SK-N-MC (cell line): ENCODE measurements at regions not wholly inside any gene's neighbourhood (a gene's known extent, or its start where the extent isn't known, plus 50 kb on each side); places are given as distances from the start of the nearest gene placed in this dataset.

Experiments
- EZH2 ChIP-seq: fragments of 200-600 bp; sonication (generic); IDR thresholded peaks from one replicate; pipeline ENCODE4 v1.6.1; 2017; ENCODE audit warnings: antibody characterized with exemption
- FOXP2 ChIP-seq: optimal IDR thresholded peaks from 2 replicates; pipeline ENCODE3; 2011; ENCODE audit warnings: mild to moderate bottlenecking, moderate library complexity; ENCODE audit not compliant: insufficient read depth; ENCODE audit errors: extremely low read length, control extremely low read depth
- POLR2AphosphoS5 ChIP-seq: IDR thresholded peaks from 2 replicates; pipeline ENCODE4 v1.6.1; 2012; ENCODE audit warnings: mild to moderate bottlenecking, low read depth, low read length, borderline replicate concordance

- TF ChIP-seq POLR2AphosphoS5 (no peak), EZH2 (no peak), FOXP2 (no peak)
Measured at GRCh38 chr1:219330001-219330400, 156.3 kb downstream of the LYPLAL1 start.
